ENCODE measurements at regions not wholly inside any gene's neighbourhood (a gene's known extent, or its start where the extent isn't known, plus 50 kb on each side); places are given as distances from the start of the nearest gene placed in this dataset.

DNA sequence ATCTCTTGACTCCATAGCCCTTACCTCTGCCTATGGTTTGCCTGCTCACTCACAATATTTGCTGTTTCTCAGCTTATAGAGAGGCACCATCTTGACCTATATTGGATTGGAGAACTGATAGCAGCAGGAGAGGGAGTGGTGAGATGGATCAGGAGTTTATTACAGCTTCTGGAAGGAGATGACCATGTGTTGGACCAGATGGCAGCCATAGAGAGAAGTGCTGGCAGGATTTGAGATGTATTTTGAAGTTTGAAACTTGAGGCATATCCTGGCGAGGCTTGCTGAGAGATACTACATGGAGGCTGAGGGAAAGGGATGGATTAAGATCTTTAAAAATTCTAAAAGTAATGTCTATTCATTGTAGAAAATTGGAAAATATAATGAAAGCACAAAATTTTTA lies 198.0 kb upstream of the ZFP64 start:
- Histone ChIP-seq H3F3A (ENCODE audit: low read length, unreplicated experiment) (no peaks in the 10 kb centered on the region), H3K36me3 (ENCODE audit: low read depth, low read length) (no peaks in the 10 kb centered on the region), H2AFZ (ENCODE audit: low read length) (no peak overlapping the region), H3K9me3 (ENCODE audit: low read length) (no peaks in the 10 kb centered on the region), H3K4me3 (ENCODE audit: low read length) (no peak overlapping the region), H4K20me1 (ENCODE audit: low read length) (no peaks in the 10 kb centered on the region), H3K9ac (ENCODE audit: low read length) (no peak overlapping the region), H3K79me2 (ENCODE audit: low read length) (no peaks in the 10 kb centered on the region), H3K9me2 (replicated peaks; ENCODE audit: low read length) (no peaks in the 10 kb centered on the region), H3K27ac (ENCODE audit: low read length) (no peak overlapping the region), H3K27me3 (ENCODE audit: low read length) (peaks cover 21% of the 10 kb centered on the region; the same call in 1 of the 2 replicates), H3K4me2 (ENCODE audit: low read length) (no peak overlapping the region), H3K4me1 (ENCODE audit: insufficient read depth, low read length) (no peaks in the 10 kb centered on the region)
- TF ChIP-seq, protein P1, sequence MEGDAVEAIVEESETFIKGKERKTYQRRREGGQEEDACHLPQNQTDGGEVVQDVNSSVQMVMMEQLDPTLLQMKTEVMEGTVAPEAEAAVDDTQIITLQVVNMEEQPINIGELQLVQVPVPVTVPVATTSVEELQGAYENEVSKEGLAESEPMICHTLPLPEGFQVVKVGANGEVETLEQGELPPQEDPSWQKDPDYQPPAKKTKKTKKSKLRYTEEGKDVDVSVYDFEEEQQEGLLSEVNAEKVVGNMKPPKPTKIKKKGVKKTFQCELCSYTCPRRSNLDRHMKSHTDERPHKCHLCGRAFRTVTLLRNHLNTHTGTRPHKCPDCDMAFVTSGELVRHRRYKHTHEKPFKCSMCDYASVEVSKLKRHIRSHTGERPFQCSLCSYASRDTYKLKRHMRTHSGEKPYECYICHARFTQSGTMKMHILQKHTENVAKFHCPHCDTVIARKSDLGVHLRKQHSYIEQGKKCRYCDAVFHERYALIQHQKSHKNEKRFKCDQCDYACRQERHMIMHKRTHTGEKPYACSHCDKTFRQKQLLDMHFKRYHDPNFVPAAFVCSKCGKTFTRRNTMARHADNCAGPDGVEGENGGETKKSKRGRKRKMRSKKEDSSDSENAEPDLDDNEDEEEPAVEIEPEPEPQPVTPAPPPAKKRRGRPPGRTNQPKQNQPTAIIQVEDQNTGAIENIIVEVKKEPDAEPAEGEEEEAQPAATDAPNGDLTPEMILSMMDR (conservative IDR thresholded peaks at IDR 0.05; ENCODE audit: low read depth, low read length): no peak
- no peak for TF ChIP-seq EZH2 (IDR thresholded peaks at IDR 0.05; ENCODE audit: low read length, unreplicated experiment)
- TF ChIP-seq EZH2phosphoT487 (IDR thresholded peaks at IDR 0.05; ENCODE audit: borderline replicate concordance, low read length): no peak
- ChIA-PET POLR2A (ENCODE audit: unreplicated experiment) (no interaction called here), CTCF (no interaction called here)
- ATAC-seq: no peak
- no TSS peak for BruUV-seq (replicated peaks)
- DNase-seq: no peak
- intact Hi-C loops (cut with micrococcal nuclease): no loop called here

DNA sequence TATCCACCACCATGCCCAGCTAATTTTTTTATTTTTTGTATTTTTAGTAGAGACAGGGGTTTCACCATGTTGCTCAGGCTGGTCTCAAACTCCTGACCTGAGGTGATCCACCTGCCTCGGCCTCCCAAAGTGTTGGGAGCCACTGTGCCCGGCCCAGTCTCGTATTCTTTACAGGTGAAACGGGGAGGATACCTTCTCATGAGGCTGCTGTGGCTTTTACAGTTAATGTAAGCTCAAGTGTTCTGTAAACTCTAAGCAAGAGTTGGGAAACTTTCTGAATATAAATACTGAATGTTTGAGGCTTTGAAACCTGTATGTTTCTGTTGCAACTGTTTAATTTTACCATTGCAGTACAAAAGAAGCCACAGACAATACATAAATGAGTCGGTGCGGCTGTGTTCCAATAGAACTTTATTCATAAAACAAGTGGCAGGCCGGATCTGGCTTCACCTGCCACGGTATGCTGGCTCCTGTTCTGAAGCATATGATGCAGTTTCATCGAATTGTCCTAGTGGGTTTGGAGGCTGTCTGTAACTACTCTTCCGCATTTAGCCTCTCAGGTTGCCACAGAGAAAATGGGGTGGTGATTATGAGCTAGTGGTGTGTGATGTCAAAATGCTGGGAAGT lies 192.5 kb upstream of the ZFP64 start:
- no peak for DNase-seq
- CTCF ChIA-PET: no interaction called here
- no peak for ATAC-seq
- Histone ChIP-seq H3F3A (ENCODE audit: low read length, unreplicated experiment) (no peaks in the 10 kb centered on the region), H3K27ac (ENCODE audit: low read length) (no peak overlapping the region), H3K9ac (ENCODE audit: low read length) (no peak overlapping the region), H3K9me2 (replicated peaks; ENCODE audit: low read length) (no peaks in the 10 kb centered on the region), H2AFZ (ENCODE audit: low read length) (no peak overlapping the region), H3K79me2 (ENCODE audit: low read length) (no peaks in the 10 kb centered on the region), H3K9me3 (ENCODE audit: low read length) (no peaks in the 10 kb centered on the region), H3K4me2 (ENCODE audit: low read length) (no peak overlapping the region), H4K20me1 (ENCODE audit: low read length) (no peaks in the 10 kb centered on the region), H3K4me1 (ENCODE audit: insufficient read depth, low read length) (no peaks in the 10 kb centered on the region), H3K4me3 (ENCODE audit: low read length) (no peak overlapping the region), H3K27me3 (ENCODE audit: low read length) (peaks cover 23% of the 10 kb centered on the region; the same call in 1 of the 2 replicates), H3K36me3 (ENCODE audit: low read depth, low read length) (no peaks in the 10 kb centered on the region)
- BruUV-seq (replicated peaks): no TSS peak
- TF ChIP-seq EZH2 (IDR thresholded peaks at IDR 0.05; ENCODE audit: low read length, unreplicated experiment) (no peak), EZH2phosphoT487 (IDR thresholded peaks at IDR 0.05; ENCODE audit: borderline replicate concordance, low read length) (no peak)
- TF ChIP-seq, protein P1 (conservative IDR thresholded peaks at IDR 0.05; ENCODE audit: low read depth, low read length): no peak
- intact Hi-C loops (cut with micrococcal nuclease): no loop called here
- POLR2A ChIA-PET (ENCODE audit: unreplicated experiment): no interaction called here

DNA sequence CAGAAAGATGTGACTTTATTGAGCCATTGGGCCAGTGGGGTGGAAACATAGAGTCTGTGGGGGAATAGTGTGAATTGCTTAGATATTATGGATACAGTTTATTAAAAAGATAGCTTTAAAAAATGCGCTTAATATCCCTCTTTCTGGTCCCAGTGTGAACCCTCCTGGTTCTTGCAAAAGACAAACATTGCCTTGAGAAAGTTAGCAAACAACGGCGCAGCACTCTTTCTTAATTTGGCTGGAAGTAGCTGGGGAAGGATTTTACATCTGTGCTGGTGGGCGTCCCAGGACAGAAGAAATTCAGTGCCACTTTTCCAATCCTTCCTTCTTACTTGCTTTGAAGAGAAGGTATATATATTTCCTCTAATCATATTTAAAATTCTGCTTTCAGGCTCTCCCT lies 191.4 kb upstream of the ZFP64 start:
- no peaks in the 10 kb centered on the region for H3K9me3 ChIP-seq (ENCODE audit: low read length)
- peaks cover 23% of the 10 kb centered on the region; the same call in 1 of the 2 replicates for H3K27me3 ChIP-seq (ENCODE audit: low read length)
- no peak overlapping the region for H3K4me3 ChIP-seq (ENCODE audit: low read length)
- TF ChIP-seq EZH2phosphoT487 (IDR thresholded peaks at IDR 0.05; ENCODE audit: borderline replicate concordance, low read length) (no peak), EZH2 (IDR thresholded peaks at IDR 0.05; ENCODE audit: low read length, unreplicated experiment) (no peak)
- TF ChIP-seq, protein P1 (conservative IDR thresholded peaks at IDR 0.05; ENCODE audit: low read depth, low read length): no peak
- H3K9ac ChIP-seq (ENCODE audit: low read length): no peak overlapping the region
- no peak overlapping the region for H3K27ac ChIP-seq (ENCODE audit: low read length)
- ChIA-PET CTCF (no interaction called here), POLR2A (ENCODE audit: unreplicated experiment) (no interaction called here)
- no peaks in the 10 kb centered on the region for H3F3A ChIP-seq (ENCODE audit: low read length, unreplicated experiment)
- intact Hi-C loops (cut with micrococcal nuclease): no loop called here
- H3K79me2 ChIP-seq (ENCODE audit: low read length): no peaks in the 10 kb centered on the region
- no peaks in the 10 kb centered on the region for H4K20me1 ChIP-seq (ENCODE audit: low read length)
- H3K4me2 ChIP-seq (ENCODE audit: low read length): no peak overlapping the region
- H3K36me3 ChIP-seq (ENCODE audit: low read depth, low read length): no peaks in the 10 kb centered on the region
- DNase-seq (no peak), ATAC-seq (no peak)
- BruUV-seq (replicated peaks): no TSS peak
- H3K9me2 ChIP-seq (replicated peaks; ENCODE audit: low read length): no peaks in the 10 kb centered on the region
- H3K4me1 ChIP-seq (ENCODE audit: insufficient read depth, low read length): no peaks in the 10 kb centered on the region
- no peak overlapping the region for H2AFZ ChIP-seq (ENCODE audit: low read length)
